ENCODE measurements at regions not wholly inside any gene's neighbourhood (a gene's known extent, or its start where the extent isn't known, plus 50 kb on each side); places are given as distances from the start of the nearest gene placed in this dataset.

- H3K9ac ChIP-seq (ENCODE audit: extremely low read depth, insufficient read length, low read length): no peak overlapping the region
- no peak overlapping the region for H3K23ac ChIP-seq (ENCODE audit: insufficient read length, low read depth, low read length)
- no peak overlapping the region for H3K27ac ChIP-seq (ENCODE audit: insufficient read length, low read depth, low read length)
- H3K4ac ChIP-seq (ENCODE audit: low read depth, low read length): no peak overlapping the region
- Mint-ChIP-seq H3K4me3 (no peak overlapping the region), H3K36me3 (ENCODE audit: insufficient read depth in 1 of 3, low read depth in 3 of 3) (no peaks in the 10 kb centered on the region; a peak in 1 of 7 replicates), H3K27ac (no peak overlapping the region), H3K9me3 (no peaks in the 10 kb centered on the region), H3K4me1 (peaks cover 9 to 16% of the 10 kb centered on the region in 2 experiments), H3K27me3 (ENCODE audit: low read depth) (no peaks in the 10 kb centered on the region; the same call in 1 of the 2 replicates)
- no peaks in the 10 kb centered on the region for H3K23me2 ChIP-seq (ENCODE audit: insufficient read length, low read depth, low read length, poor library complexity, severe bottlenecking)
- no peak overlapping the region for H2BK12ac ChIP-seq (ENCODE audit: insufficient read length, low read depth, low read length)
- H2AK5ac ChIP-seq (ENCODE audit: insufficient read length, low read length): no peak overlapping the region
- H3K79me2 ChIP-seq (ENCODE audit: insufficient read depth, low read length): no peaks in the 10 kb centered on the region
- H2AFZ ChIP-seq (ENCODE audit: low read length): no peak overlapping the region
- H2BK120ac ChIP-seq (ENCODE audit: low read depth, low read length, poor library complexity, severe bottlenecking): no peak overlapping the region
- H4K20me1 ChIP-seq (ENCODE audit: control insufficient read depth, insufficient read depth, insufficient read length): no peaks in the 10 kb centered on the region
- H3K79me1 ChIP-seq (ENCODE audit: insufficient read depth, low read depth, low read length, poor library complexity, severe bottlenecking): no peaks in the 10 kb centered on the region
- no peak overlapping the region for H3T11ph ChIP-seq (ENCODE audit: low read length)
- no peak overlapping the region for H3K56ac ChIP-seq (ENCODE audit: insufficient read length, low read depth, low read length)
- no CpG with 5 or more reads among the region's 11 CpGs for WGBS (ENCODE audit: extremely low coverage, insufficient read length, low lambda C conversion rate)
- no peak overlapping the region for H4K91ac ChIP-seq (ENCODE audit: insufficient read length, low read depth, low read length)
- H3K4me1 ChIP-seq (ENCODE audit: insufficient read depth, low read length): 0 out of 2 replicates have a peak, but pooled peaks cover 4% of the 10 kb centered on the region
- H3K9me3 ChIP-seq (ENCODE audit: control insufficient read depth, low read depth, low read length): no peaks in the 10 kb centered on the region
- no peak overlapping the region for H4K5ac ChIP-seq (ENCODE audit: insufficient read length, low read depth, low read length)
- H4K8ac ChIP-seq (replicated peaks; ENCODE audit: insufficient read length, low read depth, low read length): no peak overlapping the region
- H2BK5ac ChIP-seq (ENCODE audit: insufficient read length, low read length): no peak overlapping the region
- H2BK15ac ChIP-seq (ENCODE audit: low read depth, low read length): no peak overlapping the region
- H3K14ac ChIP-seq (ENCODE audit: insufficient read depth, low read length): no peak overlapping the region
- TF ChIP-seq CTCF (conservative IDR thresholded peaks at IDR 0.05): no peak
- H2BK20ac ChIP-seq (ENCODE audit: low read depth, low read length, poor library complexity, severe bottlenecking): no peak overlapping the region
- no peak overlapping the region for H3K18ac ChIP-seq (ENCODE audit: insufficient read length, low read depth, low read length)
- H3K27me3 ChIP-seq (ENCODE audit: insufficient read depth, low read length): no peaks in the 10 kb centered on the region
- H3K4me2 ChIP-seq (ENCODE audit: insufficient read depth, insufficient read length, low read length): no peak overlapping the region
- DNase-seq: no peak
Observed at GRCh38 chr9:87447547-87448432, 49.9 kb upstream of the DAPK1 start.
